ENCODE measurements at regions not wholly inside any gene's neighbourhood (a gene's known extent, or its start where the extent isn't known, plus 50 kb on each side); places are given as distances from the start of the nearest gene placed in this dataset.

GRCh38 chr12:126418400-126418799 lies 1353.2 kb downstream of the AACS start:
- TF ChIP-seq POLR2AphosphoS5 (IDR thresholded peaks at IDR 0.05) (no peak), CTCF (IDR thresholded peaks at IDR 0.05; ENCODE audit: poor library complexity, severe bottlenecking) (no peak), SMC3 (conservative IDR thresholded peaks at IDR 0.05; ENCODE audit: poor library complexity) (no peak), EZH2 (IDR thresholded peaks at IDR 0.05; ENCODE audit: borderline replicate concordance, insufficient read depth, low read length, poor library complexity, severe bottlenecking) (no peak)
